Astrocyte (in vitro differentiated cells and primary cell): ENCODE measurements at regions not wholly inside any gene's neighbourhood (a gene's known extent, or its start where the extent isn't known, plus 50 kb on each side); places are given as distances from the start of the nearest gene placed in this dataset.

Experiments used
- DNase-seq: peaks from one replicate; pipeline ENCODE4 v3.0.0-alpha.2; 2010; ENCODE audit warnings: low read depth
- FAIRE-seq: peaks from 2 replicates; lab custom pipeline; 2011; peaks lifted over from hg19 to GRCh38; lab: Jason Lieb, UNC
- H2AFZ ChIP-seq: 2 replicates; pipeline ENCODE4 v1.6.0; 2012; ENCODE audit warnings: low read depth, low read length, inconsistent platforms
- H3K27ac ChIP-seq: 2 replicates; pipeline ENCODE4 v1.5.1; 2011; ENCODE audit warnings: low read depth, low read length, inconsistent platforms
- H3K27me3 ChIP-seq: 2 replicates; pipeline ENCODE4 v1.6.0; 2011; ENCODE audit warnings: low read length, inconsistent platforms; ENCODE audit not compliant: insufficient read depth
- H3K36me3 ChIP-seq: 2 replicates; pipeline ENCODE4 v1.5.1; 2011; ENCODE audit warnings: low read length, inconsistent platforms; ENCODE audit not compliant: insufficient read depth
- H3K4me1 ChIP-seq: 2 replicates; pipeline ENCODE4 v1.5.1; 2011; ENCODE audit warnings: low read length, inconsistent platforms; ENCODE audit not compliant: insufficient read depth
- H3K4me2 ChIP-seq: 2 replicates; pipeline ENCODE4 v1.6.0; 2012; ENCODE audit warnings: low read length, inconsistent platforms
- H3K4me3 ChIP-seq: 2 replicates; pipeline ENCODE4 v1.5.1; 2011; ENCODE audit warnings: low read depth, mild to moderate bottlenecking, low read length, inconsistent platforms; ENCODE audit not compliant: insufficient read depth
- H3K79me2 ChIP-seq: 2 replicates; pipeline ENCODE4 v1.6.0; 2012; ENCODE audit warnings: mild to moderate bottlenecking, low read length, inconsistent platforms; ENCODE audit not compliant: insufficient read depth
- H3K9ac ChIP-seq: 2 replicates; pipeline ENCODE4 v1.6.0; 2012; ENCODE audit warnings: mild to moderate bottlenecking, low read length, inconsistent platforms
- H3K9me3 ChIP-seq: 2 replicates; pipeline ENCODE4 v1.5.1; 2012; ENCODE audit warnings: low read depth, mild to moderate bottlenecking, low read length, inconsistent platforms; ENCODE audit not compliant: insufficient read depth
- H4K20me1 ChIP-seq: 2 replicates; pipeline ENCODE4 v1.6.0; 2012; ENCODE audit warnings: low read length, inconsistent platforms; ENCODE audit not compliant: insufficient read depth
- H3K27ac Mint-ChIP-seq: one replicate; pipeline ENCODE4 v1.8.0; 2021; ENCODE audit warnings: mild to moderate bottlenecking, mixed read lengths; ENCODE audit not compliant: unreplicated experiment
- H3K27me3 Mint-ChIP-seq: one replicate; pipeline ENCODE4 v1.8.0; 2021; ENCODE audit warnings: low read depth, mixed read lengths; ENCODE audit not compliant: unreplicated experiment
- H3K36me3 Mint-ChIP-seq: one replicate; pipeline ENCODE4 v1.8.0; 2021; ENCODE audit warnings: low read depth, mixed read lengths; ENCODE audit not compliant: unreplicated experiment
- H3K4me1 Mint-ChIP-seq: one replicate; pipeline ENCODE4 v1.8.0; 2021; ENCODE audit warnings: low read depth, mixed read lengths; ENCODE audit not compliant: unreplicated experiment
- H3K4me3 Mint-ChIP-seq: one replicate; pipeline ENCODE4 v1.8.0; 2021; ENCODE audit warnings: mild to moderate bottlenecking, moderate library complexity, mixed read lengths; ENCODE audit not compliant: unreplicated experiment
- H3K9me3 Mint-ChIP-seq: one replicate; pipeline ENCODE4 v1.8.0; 2021; ENCODE audit warnings: mild to moderate bottlenecking, mixed read lengths; ENCODE audit not compliant: unreplicated experiment
- CTCF ChIP-seq: IDR thresholded peaks from 2 replicates; pipeline ENCODE4 v1.5.1; 2011; ENCODE audit warnings: low read depth, mild to moderate bottlenecking, inconsistent platforms, low read length, moderate library complexity; ENCODE audit not compliant: insufficient read depth
- EZH2 ChIP-seq: IDR thresholded peaks from 2 replicates; pipeline ENCODE4 v1.6.1; 2012; ENCODE audit warnings: mild to moderate bottlenecking, low read length, inconsistent platforms; ENCODE audit not compliant: insufficient read depth

GRCh38 chr17:33990943-33991706 lies 264.0 kb upstream of the CCL2 start:
- Histone ChIP-seq H3K4me3 (no peak overlapping the region), H3K9ac (no peak overlapping the region), H3K4me2 (no peak overlapping the region), H3K27ac (no peak overlapping the region), H3K27me3 (no peaks in the 10 kb centered on the region), H2AFZ (no peak overlapping the region), H4K20me1 (no peaks in the 10 kb centered on the region), H3K36me3 (no peaks in the 10 kb centered on the region), H3K79me2 (no peaks in the 10 kb centered on the region), H3K9me3 (no peaks in the 10 kb centered on the region), H3K4me1 (no peaks in the 10 kb centered on the region)
- Mint-ChIP-seq H3K4me1 (peaks cover 7% of the 10 kb centered on the region), H3K27ac (no peak overlapping the region), H3K27me3 (peaks cover 6% of the 10 kb centered on the region), H3K9me3 (peaks cover 2% of the 10 kb centered on the region), H3K4me3 (no peak overlapping the region), H3K36me3 (no peaks in the 10 kb centered on the region)
- DNase-seq (no peak), FAIRE-seq (no peak)
- no peak for TF ChIP-seq CTCF
- no peak for TF ChIP-seq EZH2

DNA sequence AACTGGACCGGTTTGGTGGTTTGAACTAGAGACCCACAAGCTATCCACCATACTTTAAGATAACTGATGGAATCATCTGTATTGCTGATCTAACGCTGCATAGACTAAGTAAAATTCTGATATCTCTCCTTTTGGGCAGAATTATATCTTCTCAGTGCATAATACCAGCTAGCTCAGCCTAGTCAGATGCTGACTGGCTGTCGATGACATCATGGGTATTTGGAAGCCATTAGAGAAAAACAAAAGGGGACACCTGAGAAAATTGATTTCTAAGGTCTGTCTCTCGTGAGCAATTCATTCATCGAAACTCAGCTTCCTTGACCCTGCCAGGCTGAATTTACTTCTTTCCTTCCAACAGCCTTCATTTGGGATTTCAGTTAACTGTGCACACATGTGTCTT lies 263.0 kb upstream of the CCL2 start:
- H3K36me3 Mint-ChIP-seq: no peaks in the 10 kb centered on the region
- H3K4me3 Mint-ChIP-seq: no peak overlapping the region
- TF ChIP-seq CTCF: no peak
- TF ChIP-seq EZH2: no peak
- H3K27me3 Mint-ChIP-seq: peaks cover 6% of the 10 kb centered on the region
- Histone ChIP-seq H4K20me1 (no peaks in the 10 kb centered on the region), H3K79me2 (no peaks in the 10 kb centered on the region), H3K9me3 (no peaks in the 10 kb centered on the region), H2AFZ (no peak overlapping the region), H3K4me1 (no peaks in the 10 kb centered on the region), H3K9ac (no peak overlapping the region), H3K27me3 (no peaks in the 10 kb centered on the region), H3K27ac (no peak overlapping the region), H3K36me3 (no peaks in the 10 kb centered on the region), H3K4me2 (no peak overlapping the region), H3K4me3 (no peak overlapping the region)
- H3K27ac Mint-ChIP-seq: no peak overlapping the region
- FAIRE-seq (no peak), DNase-seq (no peak)
- H3K4me1 Mint-ChIP-seq: peaks cover 7% of the 10 kb centered on the region
- peaks cover 2% of the 10 kb centered on the region for H3K9me3 Mint-ChIP-seq

GRCh38 chr17:34000639-34001038 lies 254.4 kb upstream of the CCL2 start:
- Histone ChIP-seq H3K79me2 (no peaks in the 10 kb centered on the region), H3K9ac (no peak overlapping the region), H3K4me2 (no peak overlapping the region), H3K4me1 (no peaks in the 10 kb centered on the region), H3K27ac (no peak overlapping the region), H3K4me3 (no peak overlapping the region), H3K9me3 (peaks cover 3% of the 10 kb centered on the region), H4K20me1 (no peaks in the 10 kb centered on the region), H3K36me3 (no peaks in the 10 kb centered on the region), H2AFZ (no peak overlapping the region), H3K27me3 (no peaks in the 10 kb centered on the region)
- Mint-ChIP-seq H3K27me3 (peaks cover 10% of the 10 kb centered on the region), H3K9me3 (no peaks in the 10 kb centered on the region), H3K36me3 (no peaks in the 10 kb centered on the region), H3K27ac (no peak overlapping the region), H3K4me1 (no peaks in the 10 kb centered on the region), H3K4me3 (no peak overlapping the region)
- DNase-seq (no peak), FAIRE-seq (no peak)
- TF ChIP-seq EZH2 (no peak), CTCF (no peak)
